K562 (cell line): ENCODE measurements at regions not wholly inside any gene's neighbourhood (a gene's known extent, or its start where the extent isn't known, plus 50 kb on each side); places are given as distances from the start of the nearest gene placed in this dataset.

Experiments
- ATAC-seq: fragments of 200-7000 bp; cut with Tn5 transposase; 3 replicates; pipeline ENCODE4 v1.9.1; 2020; ENCODE audit warnings: moderate library complexity
- BruUV-seq: library from RNA; stranded (reverse); fragments of 400-500 nt; replicated peaks from 2 replicates; lab custom pipeline; 2021; lab: Mats Ljungman, UMichigan
- CTCF ChIA-PET: fragments of 300-600 bp; formaldehyde crosslinking; extraction: SDS; loops from one replicate; lab custom pipeline; 2021; ENCODE audit warnings: low intra/inter-chr PET ratio; lab: Yijun Ruan, JAX
- POLR2A ChIA-PET: fragments of 300-600, 350-650 bp; sonication (Branson Sonifier 250); formaldehyde crosslinking; extraction: SDS; loops from one replicate; lab custom pipeline; 2021; ENCODE audit warnings: antibody characterized with exemption, inconsistent platforms; lab: Yijun Ruan, JAX
- DNase-seq, 4 experiments: peaks; one replicate each; pipeline versions ENCODE4 v3.0.0 to v3.0.0-alpha.2; 2011 to 2018; ENCODE audit warnings: low spot score in 3 of 4, mixed read lengths in 3 of 4; ENCODE audit errors: extremely low read depth in 1 of 4
- FAIRE-seq: peaks from 2 replicates; lab custom pipeline; 2011; peaks lifted over from hg19 to GRCh38; lab: Jason Lieb, UNC
- H2AFZ ChIP-seq: 2 replicates; pipeline ENCODE4 v1.6.0; 2011; ENCODE audit warnings: low read depth, low read length, control low read depth, inconsistent platforms
- H3K27ac ChIP-seq: fragments of 200-600 bp; 3 replicates; pipeline ENCODE4 v1.8.0; 2011; ENCODE audit warnings: low read depth, mild to moderate bottlenecking, control low read depth, inconsistent platforms, low read length, moderate library complexity, mixed read lengths; ENCODE audit errors: extremely low read depth
- H3K27me3 ChIP-seq, 2 experiments: fragments of 300-600 bp in 1 of 2; 2 replicates in 1 of 2; 3 replicates in 1 of 2; pipeline versions ENCODE4 v1.6.0 to v1.8.0; 2011; ENCODE audit warnings: inconsistent platforms in 2 of 2, low read length in 2 of 2, mild to moderate bottlenecking in 1 of 2, mixed read lengths in 1 of 2, moderate library complexity in 1 of 2; ENCODE audit not compliant: control insufficient read depth in 2 of 2, insufficient read depth in 2 of 2
- H3K36me3 ChIP-seq: fragments of 300-600 bp; 3 replicates; pipeline ENCODE4 v1.8.0; 2011; ENCODE audit warnings: mild to moderate bottlenecking, low read length, inconsistent platforms; ENCODE audit not compliant: control insufficient read depth, insufficient read depth
- H3K4me1 ChIP-seq, 2 experiments: fragments of 200-600 bp in 1 of 2; replicated peaks in 1 of 2; 2 replicates in 1 of 2; 3 replicates in 1 of 2; pipeline versions ENCODE4 v1.5.1 to v1.8.0; 2011; ENCODE audit warnings: inconsistent platforms in 2 of 2, low read length in 2 of 2, mild to moderate bottlenecking in 1 of 2, mixed read lengths in 1 of 2, moderate library complexity in 1 of 2; ENCODE audit not compliant: control insufficient read depth in 2 of 2, insufficient read depth in 2 of 2
- H3K4me2 ChIP-seq: 2 replicates; pipeline ENCODE4 v1.6.1; 2011; ENCODE audit warnings: low read length, control low read depth, inconsistent platforms, mixed read lengths; ENCODE audit not compliant: insufficient read depth
- H3K4me3 ChIP-seq: fragments of 200-600 bp; sonication (generic), shearing (Covaris generic); 2 replicates; pipeline ENCODE4 v1.5.1; 2016; ENCODE audit warnings: control low read depth, inconsistent platforms
- H3K79me2 ChIP-seq: fragments of 200-600 bp; 3 replicates; pipeline ENCODE4 v1.8.0; 2011; ENCODE audit warnings: low read length, inconsistent platforms; ENCODE audit not compliant: control insufficient read depth, insufficient read depth
- H3K9ac ChIP-seq, 2 experiments: 2 replicates each; pipeline versions ENCODE4 v1.6.0 to v1.6.1; 2011; ENCODE audit warnings: low read depth in 2 of 2, low read length in 2 of 2, control low read depth in 1 of 2, inconsistent platforms in 1 of 2, mild to moderate bottlenecking in 1 of 2, mixed read lengths in 1 of 2; ENCODE audit not compliant: insufficient read depth in 1 of 2
- H3K9me1 ChIP-seq: one replicate; pipeline ENCODE4 v1.6.0; 2011; ENCODE audit warnings: inconsistent platforms, mild to moderate bottlenecking, low read length, moderate library complexity; ENCODE audit not compliant: control insufficient read depth, insufficient read depth
- H3K9me3 ChIP-seq: replicated peaks from 2 replicates; pipeline ENCODE4 v1.5.1; 2011; ENCODE audit warnings: low read depth, low read length, inconsistent platforms; ENCODE audit not compliant: control insufficient read depth, insufficient read depth
- H4K20me1 ChIP-seq: replicated peaks from 2 replicates; pipeline ENCODE4 v1.6.1; 2011; ENCODE audit warnings: low read length, inconsistent platforms, mixed read lengths; ENCODE audit not compliant: control insufficient read depth, insufficient read depth
- ARID4B ChIP-seq: sonication (generic); formaldehyde crosslinking; IDR thresholded peaks from 2 replicates; pipeline ENCODE4 v1.8.0; 2022; ENCODE audit warnings: mild to moderate bottlenecking, missing genetic modification reagents
- CEBPB ChIP-seq: fragments of 450-650 bp; IDR thresholded peaks from 2 replicates; pipeline ENCODE4 v1.6.1; 2016; ENCODE audit warnings: missing genetic modification characterization, missing compliant biosample characterization
- CREB3L1 ChIP-seq: fragments of 450-650 bp; IDR thresholded peaks from 2 replicates; pipeline ENCODE4 v1.6.1; 2014; ENCODE audit warnings: low read depth, mild to moderate bottlenecking, moderate library complexity, borderline replicate concordance
- MEF2A ChIP-seq: IDR thresholded peaks from 2 replicates; pipeline ENCODE4 v1.6.1; 2011; ENCODE audit warnings: low read depth, mild to moderate bottlenecking, low read length, moderate library complexity; ENCODE audit not compliant: control insufficient read depth
- MLX ChIP-seq, 2 experiments: fragments of 450-650 bp in 1 of 2; sonication (generic) in 1 of 2; formaldehyde crosslinking; conservative IDR thresholded peaks; 2 replicates each; pipeline versions ENCODE4 v1.4.0 to v1.8.1; 2020 to 2022; ENCODE audit warnings: mild to moderate bottlenecking in 1 of 2, missing genetic modification reagents in 1 of 2
- NBN ChIP-seq: fragments of 450-650 bp; IDR thresholded peaks from 2 replicates; pipeline ENCODE4 v1.6.1; 2016; ENCODE audit warnings: low read depth, mild to moderate bottlenecking
- NFE2L1 ChIP-seq: fragments of 450-650 bp; IDR thresholded peaks from 2 replicates; pipeline ENCODE4 v1.6.1; 2016; ENCODE audit warnings: missing genetic modification characterization, low read depth, mild to moderate bottlenecking, missing compliant biosample characterization, moderate library complexity, borderline replicate concordance
- RBM39 ChIP-seq: fragments of 200-400 bp; formaldehyde crosslinking; optimal IDR thresholded peaks from 2 replicates; pipeline ENCODE3; 2018; ENCODE audit warnings: low read depth, low read length
- TRIM28 ChIP-seq: fragments of 450-650 bp; IDR thresholded peaks from 2 replicates; pipeline ENCODE4 v1.6.1; 2017
- XRCC3 ChIP-seq: fragments of 450-650 bp; IDR thresholded peaks from 2 replicates; pipeline ENCODE4 v1.6.1; 2017; ENCODE audit warnings: mild to moderate bottlenecking, moderate library complexity
- ZFP1 ChIP-seq: fragments of 450-650 bp; formaldehyde crosslinking; IDR thresholded peaks from 2 replicates; pipeline ENCODE4 v1.4.0; 2020; ENCODE audit warnings: mild to moderate bottlenecking, mixed read lengths
- ZNF133 ChIP-seq: fragments of 250-450 bp; sonication (Bioruptor Pico); IDR thresholded peaks from 2 replicates; pipeline ENCODE4 v1.4.0; 2020; ENCODE audit warnings: mild to moderate bottlenecking
- ZNF134 ChIP-seq: fragments of 250-450 bp; sonication (Bioruptor Pico); conservative IDR thresholded peaks from 2 replicates; pipeline ENCODE4 v1.4.0; 2020
- ZNF398 ChIP-seq: fragments of 250-450 bp; sonication (Bioruptor Pico); IDR thresholded peaks from 2 replicates; pipeline ENCODE4 v1.8.0; 2021; ENCODE audit warnings: moderate library complexity, mild to moderate bottlenecking, inconsistent platforms
- ZNF431 ChIP-seq: sonication (generic); formaldehyde crosslinking; IDR thresholded peaks from 2 replicates; pipeline ENCODE4 v1.8.0; 2022; ENCODE audit warnings: mild to moderate bottlenecking, missing genetic modification reagents
- ZNF445 ChIP-seq: fragments of 250-450 bp; sonication (Bioruptor Pico); IDR thresholded peaks from 2 replicates; pipeline ENCODE4 v1.4.0; 2020; ENCODE audit warnings: low read depth, mild to moderate bottlenecking, moderate library complexity
- ZSCAN29 ChIP-seq: fragments of 450-650 bp; IDR thresholded peaks from 2 replicates; pipeline ENCODE4 v1.6.1; 2017
- WGBS: fragments of 100-300 bp; shearing (Covaris generic); methylation state at CpG from one replicate; pipeline ENCODE4 v1.1.6; 2016; ENCODE audit warnings: low coverage, mixed read lengths; ENCODE audit not compliant: insufficient coverage; ENCODE audit errors: missing lambda C conversion rate; 5-methylcytosine and 5-hydroxymethylcytosine counted together
- in situ Hi-C: fragments of 300-500 bp; cut with MboI; formaldehyde crosslinking; loops from 4 replicates; pipeline ENCODE4 v1.15.0; 2018; ENCODE audit warnings: inconsistent platforms, mixed read lengths
- intact Hi-C: fragments of 100-400 bp; cut with micrococcal nuclease; formaldehyde crosslinking; loops from 2 replicates; pipeline ENCODE4 v1.14.2; 2022

GRCh38 chr1:13916530-13916929 lies 216.5 kb downstream of the PRDM2 start:
- Histone ChIP-seq H3K9me1 (no peaks in the 10 kb centered on the region), H4K20me1 (no peaks in the 10 kb centered on the region), H3K4me3 (no peak overlapping the region), H3K27me3 (peaks cover 0 to 17% of the 10 kb centered on the region in 2 experiments; a peak in 2 of 5 replicates), H3K4me2 (no peak overlapping the region), H3K4me1 (no peaks in the 10 kb centered on the region), H3K9me3 (no peaks in the 10 kb centered on the region), H2AFZ (no peak overlapping the region), H3K9ac (no peak overlapping the region), H3K27ac (no peak overlapping the region), H3K36me3 (no peaks in the 10 kb centered on the region), H3K79me2 (no peaks in the 10 kb centered on the region)
- no peak for FAIRE-seq
- no TSS peak for BruUV-seq
- WGBS, result 0% methylated on average over 3 of the region's 3 CpGs
- intact Hi-C loops (loop anchor here (10.0 kb wide), 1 partner anchor 1652 kb away; no protein-coding TSS in a partner anchor), in situ Hi-C loops (no loop called here)
- ChIA-PET CTCF (no interaction called here), POLR2A (no interaction called here)
- no peak for DNase-seq
- ATAC-seq, result no peak
- TF ChIP-seq TRIM28 (no peak), ARID4B (CRISPR knock-in tag) (no peak), XRCC3 (no peak), ZSCAN29 (no peak), MEF2A (no peak), ZFP1 (CRISPR knock-in tag) (no peak), ZNF431 (CRISPR knock-in tag) (no peak), CEBPB (tag) (no peak), NBN (no peak), ZNF133 (no peak), RBM39 (no peak), MLX (CRISPR knock-in tag; conservative IDR thresholded peaks at IDR 0.05) (no peak), ZNF134 (no peak), CREB3L1 (no peak), NFE2L1 (tag) (no peak), ZNF398 (no peak), ZNF445 (CRISPR knock-in tag) (no peak)
